Gastrocnemius medialis (tissue), 4 donors: ENCODE measurements at regions not wholly inside any gene's neighbourhood (a gene's known extent, or its start where the extent isn't known, plus 50 kb on each side); places are given as distances from the start of the nearest gene placed in this dataset.

Source experiments
- ATAC-seq, 2 donors: fragments of 150-250 bp; one replicate each; pipeline ENCODE4 v1.9.1; 2016
- DNase-seq, 2 donors: peaks; one replicate each; pipeline ENCODE4 v3.0.0-alpha.2; 2019
- H3K27ac ChIP-seq, 4 donors: fragments of 200-600 bp; sonication (generic); 1 replicate in 1 of 4; 2 replicates in 3 of 4; pipeline ENCODE4 v1.5.1; 2016 to 2018; ENCODE audit warnings: mild to moderate bottlenecking in 2 of 4, moderate library complexity in 1 of 4
- H3K27me3 ChIP-seq, 3 donors: fragments of 200-600 bp; sonication (generic) in 2 of 3; 1 replicate in 1 of 3; 2 replicates in 2 of 3; pipeline versions ENCODE4 v1.5.1 to v1.6.0; 2016 to 2019; ENCODE audit warnings: mild to moderate bottlenecking in 1 of 3, moderate library complexity in 1 of 3
- H3K36me3 ChIP-seq, 2 donors: fragments of 200-600 bp; sonication (generic) in 1 of 2; one replicate each; pipeline ENCODE4 v1.5.1; 2017 to 2018
- H3K4me1 ChIP-seq, 2 donors: fragments of 200-600 bp; sonication (generic) in 1 of 2; one replicate each; pipeline ENCODE4 v1.5.1; 2016 to 2017; ENCODE audit warnings: mild to moderate bottlenecking in 2 of 2
- H3K4me3 ChIP-seq, 4 donors: fragments of 200-600 bp; sonication (generic) in 3 of 4; 1 replicate in 1 of 4; 2 replicates in 3 of 4; pipeline ENCODE4 v1.5.1; 2016 to 2019; ENCODE audit warnings: mild to moderate bottlenecking in 2 of 4
- H3K9me3 ChIP-seq, 3 donors: fragments of 200-600 bp; sonication (generic) in 2 of 3; 1 replicate in 1 of 3; 2 replicates in 2 of 3; pipeline ENCODE4 v1.5.1; 2016 to 2019
- CTCF ChIP-seq, 5 experiments: fragments of 450-650 bp in 3 of 5; fragments of 200-600 bp in 2 of 5; sonication (generic) in 2 of 5; IDR thresholded peaks in 4 of 5; conservative IDR thresholded peaks in 1 of 5; 1 replicate in 4 of 5; 2 replicates in 1 of 5; pipeline ENCODE4 v1.5.1; 2016 to 2019; ENCODE audit warnings: antibody characterized with exemption in 5 of 5, mild to moderate bottlenecking in 3 of 5, moderate library complexity in 3 of 5
- POLR2A ChIP-seq, 2 donors: fragments of 450-650 bp; IDR thresholded peaks; one replicate each; pipeline ENCODE4 v1.6.1; 2017; ENCODE audit warnings: antibody characterized with exemption in 2 of 2, mild to moderate bottlenecking in 2 of 2, moderate library complexity in 2 of 2
- in situ Hi-C, 4 donors: fragments of 200-750 bp; cut with MboI; loops; one replicate each; pipeline versions ENCODE4 v1.15.0 to v1.8.0; 2017; ENCODE audit warnings: low sequenced_read_pairs in 4 of 4
- intact Hi-C: fragments of 100-400 bp; cut with DNase I; formaldehyde crosslinking; loops from one replicate; pipeline ENCODE4 v1.15.1; 2023; ENCODE audit warnings: low total_unique reads

GRCh38 chr13:99782669-99783068 lies 188.9 kb downstream of the ZIC5 start:
- no peaks in the 10 kb centered on the region for H3K36me3 ChIP-seq
- no peak for ATAC-seq
- H3K27me3 ChIP-seq, result no peaks in the 10 kb centered on the region
- no peaks in the 10 kb centered on the region for H3K4me1 ChIP-seq
- intact Hi-C loops (no loop called here), in situ Hi-C loops (no loop called here)
- no peak for TF ChIP-seq CTCF (IDR thresholded peaks at IDR 0.05 in 4 of 5, conservative IDR thresholded peaks at IDR 0.05 in 1 of 5)
- no peak for TF ChIP-seq POLR2A (IDR thresholded peaks at IDR 0.05)
- DNase-seq, result no peak
- no peak overlapping the region for H3K4me3 ChIP-seq
- no peak overlapping the region for H3K27ac ChIP-seq
- H3K9me3 ChIP-seq, result no peaks in the 10 kb centered on the region

GRCh38 chr13:99778500-99778899 lies 193.1 kb downstream of the ZIC5 start:
- ATAC-seq (no peak), DNase-seq (no peak)
- intact Hi-C loops, result no loop called here
- TF ChIP-seq POLR2A (IDR thresholded peaks at IDR 0.05) (no peak), CTCF (IDR thresholded peaks at IDR 0.05 in 4 of 5, conservative IDR thresholded peaks at IDR 0.05 in 1 of 5) (no peak)
- H3K27ac ChIP-seq, result no peak overlapping the region
- no peaks in the 10 kb centered on the region for H3K9me3 ChIP-seq
- no peaks in the 10 kb centered on the region for H3K36me3 ChIP-seq
- H3K4me3 ChIP-seq, result no peak overlapping the region
- H3K4me1 ChIP-seq, result no peaks in the 10 kb centered on the region
- in situ Hi-C loops, result no loop called here
- H3K27me3 ChIP-seq, result no peaks in the 10 kb centered on the region

DNA sequence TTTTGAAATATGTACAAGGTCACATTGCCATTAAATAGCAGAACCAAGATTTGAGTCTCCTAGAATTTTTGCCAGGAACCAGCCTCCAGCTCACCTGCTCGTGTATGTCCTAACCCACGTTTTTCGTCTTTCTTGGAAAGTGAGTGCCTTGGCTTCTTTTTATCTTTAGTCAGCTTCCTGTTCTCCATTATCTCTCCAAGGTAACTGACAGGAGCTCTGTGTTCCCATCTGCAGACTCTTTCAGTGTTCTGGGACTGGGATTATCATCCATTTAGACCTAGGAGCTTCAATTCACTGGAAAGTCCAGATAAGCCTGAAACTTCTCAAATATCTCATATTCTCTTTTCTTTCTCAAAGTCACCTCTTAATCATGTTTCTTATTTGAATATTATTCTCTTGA lies 193.7 kb downstream of the ZIC5 start:
- no peak overlapping the region for H3K27ac ChIP-seq
- in situ Hi-C loops, result no loop called here

DNA sequence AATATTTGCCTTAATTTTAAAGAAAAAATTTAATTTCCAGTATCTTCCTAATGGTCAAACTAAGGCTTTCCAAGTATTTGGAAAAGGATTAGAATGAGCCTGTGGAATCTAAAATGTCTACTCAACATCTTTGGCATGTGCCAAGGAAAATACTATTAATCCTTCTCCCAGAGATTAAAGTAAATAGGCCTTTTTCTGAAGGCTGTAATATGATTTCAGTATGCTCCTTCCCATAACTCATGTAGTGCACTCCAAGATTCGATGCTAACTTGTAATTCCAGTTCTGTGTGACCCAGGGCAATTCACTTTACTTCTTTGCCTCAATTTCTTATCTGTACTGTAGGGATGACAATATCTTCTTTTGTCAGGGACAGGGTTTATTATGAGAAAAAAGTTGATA lies 196.9 kb downstream of the ZIC5 start:
- ATAC-seq, result no peak
- no peaks in the 10 kb centered on the region for H3K9me3 ChIP-seq
- in situ Hi-C loops, result no loop called here

More for the DNA sequence above, 193.7 kb downstream of the ZIC5 start:
- intact Hi-C loops, result no loop called here
- no peak for TF ChIP-seq POLR2A (IDR thresholded peaks at IDR 0.05)
- no peak for TF ChIP-seq CTCF (IDR thresholded peaks at IDR 0.05 in 4 of 5, conservative IDR thresholded peaks at IDR 0.05 in 1 of 5)
- H3K27me3 ChIP-seq, result no peaks in the 10 kb centered on the region
- H3K4me3 ChIP-seq, result no peak overlapping the region
- DNase-seq (no peak), ATAC-seq (no peak)
- no peaks in the 10 kb centered on the region for H3K9me3 ChIP-seq
- H3K36me3 ChIP-seq, result no peaks in the 10 kb centered on the region
- H3K4me1 ChIP-seq, result no peaks in the 10 kb centered on the region

More for the DNA sequence above, 196.9 kb downstream of the ZIC5 start:
- Histone ChIP-seq H3K36me3 (no peaks in the 10 kb centered on the region), H3K27me3 (no peaks in the 10 kb centered on the region), H3K4me3 (no peak overlapping the region), H3K4me1 (no peaks in the 10 kb centered on the region), H3K27ac (no peak overlapping the region)
- TF ChIP-seq POLR2A (IDR thresholded peaks at IDR 0.05), result no peak
- no peak for TF ChIP-seq CTCF (IDR thresholded peaks at IDR 0.05 in 4 of 5, conservative IDR thresholded peaks at IDR 0.05 in 1 of 5)
- DNase-seq, result no peak
- intact Hi-C loops, result no loop called here
